NCI-H524 treated with DMSO at 0.1 percent for 48 hours (cell line): ENCODE measurements at regions not wholly inside any gene's neighbourhood (a gene's known extent, or its start where the extent isn't known, plus 50 kb on each side); places are given as distances from the start of the nearest gene placed in this dataset.

Experiments
- DNase-seq: peaks from one replicate; lab custom pipeline; 2025; lab: John Stamatoyannopoulos, UW

DNA sequence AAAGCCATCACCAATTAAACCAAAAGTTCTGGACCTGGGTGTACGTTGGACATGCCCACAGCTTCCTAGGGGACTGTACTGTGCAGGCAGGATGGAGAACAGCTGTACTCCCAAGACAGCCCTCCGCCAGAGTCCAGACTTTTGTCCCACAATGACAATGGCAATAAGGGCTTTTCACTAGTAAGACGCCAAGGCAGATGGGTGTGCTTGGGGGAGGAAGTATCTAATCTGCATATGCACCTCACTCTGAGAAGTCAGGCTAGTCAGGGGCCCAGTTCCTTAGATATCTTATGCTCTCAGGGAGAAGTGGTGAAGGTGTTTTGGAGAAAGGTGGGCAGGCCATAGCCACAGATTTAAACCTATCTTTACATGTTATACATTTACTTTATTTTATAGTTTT lies 85.1 kb upstream of the USP47 start:
- DNase-seq: no peak

- DNase-seq: no peak
Measured at GRCh38 chr11:11755871-11756270, 85.9 kb upstream of the USP47 start.

GRCh38 chr11:11752679-11753078 lies 89.1 kb upstream of the USP47 start:
- DNase-seq: no peak

GRCh38 chr11:11750017-11750878 lies 91.5 kb upstream of the USP47 start:
- no peak for DNase-seq

DNA sequence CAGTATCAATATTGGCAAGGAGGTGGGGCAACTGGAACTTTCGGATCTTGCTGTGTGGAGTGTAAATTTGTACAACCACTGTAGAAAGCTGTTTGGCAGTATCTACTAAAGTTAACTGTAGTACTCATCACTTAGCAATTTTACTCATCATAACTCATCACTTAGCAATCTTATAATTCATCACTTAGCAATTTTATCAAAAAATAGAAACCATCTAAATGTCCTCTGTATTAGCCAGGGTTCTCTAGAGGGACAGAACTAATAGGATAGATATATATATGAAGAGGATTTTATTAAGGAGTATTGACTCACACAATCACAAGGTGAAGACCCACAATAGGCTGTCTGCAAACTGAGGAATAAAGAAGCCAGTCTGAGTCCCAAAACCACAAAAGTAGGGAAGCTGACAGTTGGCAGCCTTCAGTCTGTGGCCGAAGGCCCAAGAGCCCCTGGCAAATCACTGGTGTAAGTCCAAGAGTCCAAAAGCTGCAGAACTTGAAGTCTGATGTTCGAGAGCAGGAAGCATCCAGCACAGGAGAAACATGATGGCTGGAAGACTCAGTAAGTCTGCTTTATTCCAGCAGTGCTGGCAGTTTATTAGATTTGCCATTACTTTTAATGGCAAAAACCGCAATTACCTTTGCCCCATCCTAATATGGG lies 92.9 kb upstream of the USP47 start:
- no peak for DNase-seq

- DNase-seq: no peak
Measured at GRCh38 chr11:11747570-11747969, 94.2 kb upstream of the USP47 start.

DNA sequence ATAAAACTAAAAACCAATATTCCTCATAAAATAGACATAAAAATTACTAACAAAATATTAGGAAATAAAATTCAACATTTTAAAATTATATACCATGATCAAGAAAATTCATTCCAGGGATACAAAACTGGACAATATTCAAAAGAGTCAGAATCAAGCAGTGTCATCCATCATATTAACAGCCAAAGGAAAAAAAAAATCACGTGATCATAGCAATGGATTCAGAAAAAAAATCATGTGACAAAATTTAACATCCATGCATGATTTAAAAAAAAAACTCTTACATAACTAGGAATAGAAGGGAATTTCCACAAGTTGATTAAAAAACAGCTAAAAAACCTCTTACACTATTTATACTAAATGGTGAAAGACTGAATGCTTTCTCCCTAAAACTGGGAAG lies 95.3 kb upstream of the USP47 start:
- no peak for DNase-seq

- no peak for DNase-seq
Measured at GRCh38 chr11:11743216-11743615, 98.6 kb upstream of the USP47 start.

GRCh38 chr11:11742486-11742885 lies 99.3 kb upstream of the USP47 start:
- DNase-seq: no peak

- DNase-seq: no peak
Measured at GRCh38 chr11:11740836-11741235, 100.9 kb upstream of the USP47 start.

GRCh38 chr11:11740073-11740702 lies 101.6 kb upstream of the USP47 start:
- DNase-seq: no peak

DNA sequence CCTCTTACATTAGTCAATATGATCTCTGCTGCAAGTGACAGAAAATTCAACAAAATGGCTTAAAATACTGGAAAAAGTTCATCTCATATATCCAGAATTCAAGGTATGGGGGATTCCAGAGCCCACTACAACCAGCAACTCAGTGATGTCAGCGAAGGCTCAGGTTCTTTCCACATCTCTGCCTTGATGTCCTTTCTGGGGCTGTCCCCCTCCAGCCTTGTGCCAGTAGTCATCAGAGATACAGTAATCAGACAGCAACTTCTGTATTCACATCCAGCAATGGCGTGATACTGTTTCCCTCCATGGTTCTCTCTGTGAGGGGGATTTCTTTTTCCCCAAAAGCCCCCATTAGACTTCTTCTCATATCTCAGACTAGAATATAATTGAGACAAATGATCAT lies 103.4 kb upstream of the USP47 start:
- no peak for DNase-seq

- no peak for DNase-seq
Measured at GRCh38 chr11:11735586-11735985, 106.2 kb upstream of the USP47 start.

DNA sequence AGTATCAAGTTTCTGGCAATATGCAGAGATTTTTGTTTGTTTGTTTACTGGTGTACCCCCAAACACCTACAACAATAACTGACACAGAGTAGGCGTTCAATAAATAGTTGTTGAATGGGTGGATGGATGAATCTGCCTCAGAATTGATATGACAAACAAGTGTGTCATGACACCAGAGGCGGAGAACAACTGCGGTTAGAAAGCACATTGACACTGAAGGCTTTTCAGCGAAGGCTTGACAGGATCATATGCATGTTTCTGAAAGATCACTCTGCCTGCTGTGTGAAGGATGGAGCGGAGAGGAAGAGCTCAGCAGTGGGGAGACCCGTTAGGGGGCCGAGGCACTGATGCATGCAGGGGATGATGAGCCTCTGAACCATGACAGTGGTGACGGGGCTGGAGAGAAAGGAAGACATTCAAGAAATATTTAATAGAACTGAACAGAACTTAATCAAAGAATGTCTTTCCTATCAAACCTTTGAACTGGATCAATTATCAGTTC lies 108.5 kb upstream of the USP47 start:
- no peak for DNase-seq

GRCh38 chr11:11732116-11732515 lies 109.7 kb upstream of the USP47 start:
- no peak for DNase-seq

GRCh38 chr11:11731311-11732083 lies 109.7 kb upstream of the GALNT18 start:
- DNase-seq: no peak

- DNase-seq: no peak
Measured at GRCh38 chr11:11728386-11728785, 106.6 kb upstream of the GALNT18 start.

DNA sequence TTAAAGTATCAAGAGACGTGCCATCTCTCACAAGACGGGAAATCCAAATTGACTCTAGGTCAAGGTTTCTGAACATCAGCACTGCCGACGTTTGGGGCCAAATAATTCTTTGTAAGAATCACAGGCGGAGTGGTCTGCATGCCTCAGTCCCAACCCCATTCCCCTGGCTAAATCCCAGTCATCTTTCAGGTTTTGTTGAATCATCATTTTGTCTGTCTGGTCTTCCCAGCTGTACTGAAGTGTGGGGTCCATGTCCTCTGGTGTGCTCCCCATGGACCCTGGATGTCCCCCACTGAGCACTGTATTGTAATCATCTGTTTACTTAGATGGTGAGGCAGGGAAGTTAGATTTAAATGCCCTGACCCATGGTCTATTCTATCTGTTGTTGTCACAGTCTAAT lies 103.6 kb upstream of the GALNT18 start:
- no peak for DNase-seq

- no peak for DNase-seq
Measured at GRCh38 chr11:11724994-11725393, 103.2 kb upstream of the GALNT18 start.

- no peak for DNase-seq
Measured at GRCh38 chr11:11722861-11723260, 101.1 kb upstream of the GALNT18 start.

DNA sequence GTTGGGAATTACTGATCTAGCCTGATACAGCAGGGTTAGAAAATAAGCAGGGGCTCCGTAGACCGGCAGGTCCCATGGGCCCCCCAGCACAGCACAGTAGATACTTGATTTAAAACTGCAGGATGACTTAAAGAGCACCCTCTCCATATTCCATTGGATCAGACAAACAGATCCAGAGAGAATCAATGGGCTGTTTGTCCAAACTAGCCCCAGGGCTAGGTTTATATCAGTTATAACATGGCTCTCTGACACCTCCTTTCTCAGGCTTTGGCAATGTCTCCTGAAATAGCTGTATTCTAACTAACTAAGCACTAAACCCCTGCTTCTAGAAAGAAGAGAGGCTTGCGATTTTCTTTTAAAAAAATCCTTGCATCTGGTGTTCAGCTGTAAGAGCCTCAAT lies 100.4 kb upstream of the GALNT18 start:
- no peak for DNase-seq

DNA sequence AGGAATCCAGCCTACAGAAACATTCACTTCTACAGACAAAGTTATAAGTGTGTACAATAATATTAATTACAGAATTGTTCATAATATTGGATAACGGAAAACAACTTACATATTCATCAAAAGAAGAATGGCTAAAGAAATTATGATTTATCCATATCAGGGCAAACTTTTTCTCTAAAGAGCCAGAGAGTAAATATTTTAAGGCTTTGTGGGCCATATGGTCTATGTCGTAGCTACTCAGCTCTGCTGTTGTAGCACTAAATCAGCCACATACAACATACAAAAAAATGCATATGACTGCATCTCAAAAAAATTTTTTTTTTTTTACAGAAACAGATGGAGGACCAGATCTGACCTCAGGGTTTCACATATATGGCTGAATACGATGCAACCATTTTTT lies 96.7 kb upstream of the GALNT18 start:
- no peak for DNase-seq
